Islet precursor cell (in vitro differentiated cells): ENCODE measurements at regions not wholly inside any gene's neighbourhood (a gene's known extent, or its start where the extent isn't known, plus 50 kb on each side); places are given as distances from the start of the nearest gene placed in this dataset.

ENCODE experiments used
- DNase-seq: peaks from one replicate; pipeline ENCODE4 v3.0.0-alpha.2; 2018

- no peak for DNase-seq
These were observed 187.9 kb upstream of the GNPDA2 start for GRCh38 chr4:44914223-44914622.

- DNase-seq, result no peak
These were observed 186.6 kb upstream of the GNPDA2 start for GRCh38 chr4:44912980-44913379.

DNA sequence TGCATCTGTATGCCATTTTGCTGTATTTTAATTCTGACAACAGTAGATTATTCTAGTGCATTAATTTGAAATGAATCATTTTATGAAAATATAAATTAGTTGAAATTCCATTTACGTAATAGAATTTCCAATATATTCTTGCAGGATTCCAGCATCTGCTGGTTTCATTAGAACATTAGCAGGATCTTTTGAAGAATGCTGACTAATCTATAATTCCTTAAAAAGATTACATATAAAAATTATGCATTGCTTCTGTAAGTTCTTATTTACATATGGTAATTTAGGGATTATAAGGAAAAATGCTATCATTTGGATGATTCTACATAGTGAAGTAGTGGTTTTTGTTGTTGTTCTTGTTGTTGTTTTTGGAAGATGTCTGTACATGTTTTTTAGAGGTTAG, 182.2 kb upstream of the GNPDA2 start:
- DNase-seq, result no peak

- no peak for DNase-seq
These were observed 145.9 kb upstream of the GNPDA2 start for GRCh38 chr4:44872246-44872645.

DNA sequence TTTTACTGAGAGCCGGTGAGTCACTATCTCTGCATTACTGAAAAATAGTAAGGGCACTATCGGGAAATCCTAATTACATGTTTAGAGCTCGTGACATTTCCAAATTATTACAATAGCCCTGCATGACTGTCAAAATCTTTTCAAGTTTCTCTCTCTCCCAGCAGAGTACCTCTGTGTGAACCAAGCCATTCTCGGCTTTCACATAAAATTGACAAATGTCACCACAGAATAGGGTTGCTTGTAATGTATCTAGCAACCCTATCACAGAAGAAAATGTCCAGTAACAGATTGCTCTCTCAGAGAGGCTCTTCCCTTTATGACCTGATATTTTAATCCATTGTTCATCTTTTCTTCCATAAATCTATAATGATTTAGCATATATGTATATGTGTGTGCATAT, 144.8 kb upstream of the GNPDA2 start:
- DNase-seq, result no peak

DNA sequence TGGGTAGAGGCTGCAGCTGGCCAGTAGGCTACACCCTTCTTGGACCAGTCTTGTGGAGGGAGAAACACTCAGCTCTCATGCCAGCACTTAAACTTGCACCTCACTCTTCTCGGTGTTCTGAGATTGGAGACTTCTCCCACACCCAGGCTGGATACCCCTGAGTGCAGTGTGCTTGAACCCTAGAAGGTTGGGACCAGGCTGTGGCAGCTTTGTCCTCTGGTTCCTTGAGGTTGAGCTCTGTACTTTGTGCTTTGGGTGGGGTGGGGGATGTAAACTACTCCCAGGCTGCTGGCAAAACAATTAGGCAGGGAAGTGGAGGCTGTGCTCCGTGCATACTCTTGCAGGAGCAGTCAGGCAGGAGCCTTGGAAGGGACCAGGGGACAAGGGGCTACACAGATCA, 143.6 kb upstream of the GNPDA2 start:
- DNase-seq, result no peak

- no peak for DNase-seq
These were observed 143.0 kb upstream of the GNPDA2 start for GRCh38 chr4:44869222-44869882.

DNA sequence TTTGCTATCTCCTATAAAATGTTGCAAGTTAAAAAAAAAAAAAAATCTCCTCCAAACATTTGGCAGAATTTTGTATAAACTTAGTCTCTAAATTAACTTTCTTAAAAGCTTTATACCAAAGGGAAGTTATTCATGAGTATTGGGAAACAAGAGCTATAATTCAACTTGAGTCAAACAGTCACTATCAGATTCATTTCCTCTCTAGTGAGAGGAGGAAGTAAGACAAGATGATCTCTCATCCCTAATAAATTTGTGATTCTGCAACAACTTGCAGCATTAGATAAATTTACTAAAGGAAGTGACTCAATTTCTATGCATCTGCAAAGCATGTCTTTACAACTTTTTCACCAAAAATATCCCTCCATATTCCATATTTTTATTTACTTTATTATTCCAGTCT, 135.4 kb upstream of the GNPDA2 start:
- DNase-seq, result no peak

- no peak for DNase-seq
These were observed 133.1 kb upstream of the GNPDA2 start for GRCh38 chr4:44859477-44859876.

GRCh38 chr4:44848466-44848865, 122.1 kb upstream of the GNPDA2 start:
- no peak for DNase-seq

DNA sequence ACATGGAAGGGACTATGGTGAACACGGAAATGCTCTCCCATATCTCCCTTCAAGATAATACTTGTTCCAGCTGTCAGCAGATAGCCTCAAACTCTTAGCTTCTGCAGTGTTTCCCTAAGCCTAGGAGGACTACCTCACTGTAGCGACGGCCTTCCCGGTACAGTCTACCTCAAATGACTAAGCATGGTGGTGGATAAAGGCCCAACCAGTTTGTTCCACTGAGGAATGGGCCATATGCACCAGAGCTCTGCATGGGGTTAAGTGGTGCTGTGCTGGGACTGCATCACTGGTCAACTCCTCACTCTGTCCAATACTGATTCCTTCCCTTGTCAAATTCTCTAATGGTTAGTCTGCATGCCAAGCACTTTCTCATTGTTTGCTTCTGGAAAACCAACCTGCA, 119.6 kb upstream of the GNPDA2 start:
- DNase-seq, result no peak

DNA sequence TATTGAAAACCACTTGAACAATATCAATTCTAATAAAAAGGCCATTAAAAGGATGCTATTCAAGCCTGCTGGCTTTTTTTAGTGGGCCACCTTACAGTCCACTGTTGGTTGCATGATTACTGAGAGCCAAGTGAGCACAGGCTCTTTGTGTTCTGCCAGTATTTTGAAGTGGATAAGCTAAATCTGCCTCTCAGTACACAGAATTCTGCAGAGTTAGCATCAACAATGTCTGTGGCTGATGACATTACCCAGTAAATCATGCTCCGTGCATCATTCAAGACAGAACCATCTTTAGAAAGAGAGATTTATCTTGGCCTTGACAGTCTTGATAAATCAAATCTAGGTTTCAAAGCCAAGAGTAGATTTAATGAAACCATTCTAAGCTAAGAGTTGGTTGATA, 119.0 kb upstream of the GNPDA2 start:
- no peak for DNase-seq

DNA sequence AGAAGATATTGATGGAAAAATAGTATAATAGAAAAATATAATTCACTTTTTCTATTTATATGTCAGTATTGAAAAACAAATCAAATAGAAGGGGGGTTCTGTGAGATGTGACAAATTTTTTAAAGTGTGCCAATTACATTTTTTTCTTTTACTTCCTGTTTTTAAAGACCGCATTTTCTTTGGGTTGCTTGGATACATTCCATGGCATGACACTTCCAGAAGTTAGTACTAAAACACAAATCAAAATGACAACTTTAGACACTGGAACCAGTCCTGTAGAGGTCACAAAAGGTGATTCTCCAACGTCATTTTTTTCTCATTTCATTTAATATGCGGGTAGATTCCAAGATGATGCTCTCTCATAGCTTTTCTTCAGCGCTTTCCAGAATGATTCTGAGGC, 116.2 kb upstream of the GNPDA2 start:
- no peak for DNase-seq

DNA sequence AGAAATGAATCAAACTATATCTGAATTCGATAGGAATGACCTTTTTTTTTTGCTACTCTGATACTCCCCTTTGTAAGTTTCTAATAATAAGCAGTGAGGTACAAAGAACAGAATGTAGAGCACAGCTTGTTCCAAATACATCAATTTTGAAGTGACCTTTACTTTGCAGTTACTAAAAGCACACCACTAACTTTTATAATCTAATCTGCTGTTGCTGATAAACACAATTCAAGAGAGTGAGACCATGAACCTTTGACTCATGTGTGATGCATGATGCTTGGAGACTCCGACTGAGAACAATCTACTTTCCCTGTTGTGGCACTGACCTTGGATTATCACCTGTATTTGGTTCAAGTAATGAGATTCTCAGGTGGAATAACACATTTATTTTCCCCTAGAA, 91.6 kb upstream of the GNPDA2 start:
- no peak for DNase-seq

DNA sequence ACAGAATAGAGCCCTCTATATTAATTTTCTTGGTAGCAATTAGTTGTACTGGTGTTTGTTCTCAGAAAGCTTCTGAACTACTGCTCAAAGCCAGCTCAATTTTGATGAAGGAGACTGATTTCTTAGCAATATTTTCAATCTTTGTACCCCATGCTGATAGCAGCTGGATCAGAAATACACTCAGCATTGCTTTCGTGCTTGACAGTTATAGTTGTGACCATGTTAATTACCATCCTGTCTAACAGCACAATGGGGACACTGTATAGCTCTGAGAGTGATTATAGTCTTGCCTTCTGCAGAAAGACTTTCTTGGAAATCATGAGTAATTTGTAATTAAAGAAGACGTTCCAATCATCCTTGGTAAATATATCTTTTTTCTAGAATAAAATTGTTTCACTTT, 79.7 kb upstream of the GNPDA2 start:
- DNase-seq, result no peak

DNA sequence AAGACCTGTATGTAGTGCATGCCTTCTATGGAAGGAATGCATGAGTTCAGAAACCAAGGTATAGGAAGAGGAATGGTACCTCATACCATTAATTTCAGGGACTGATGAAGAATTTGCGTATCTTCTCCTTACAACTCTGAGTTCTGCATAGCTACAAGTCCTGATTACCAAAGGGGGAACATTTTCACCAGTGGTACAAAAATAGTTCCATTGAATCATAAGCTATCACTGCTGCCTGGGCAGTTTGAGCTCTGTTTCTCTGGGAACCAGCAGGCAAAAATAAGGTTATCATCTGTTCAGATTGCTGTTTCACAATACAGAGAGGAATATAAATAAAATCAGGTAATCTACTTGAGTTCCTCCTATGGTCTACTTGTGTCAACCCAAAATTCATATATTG, 77.9 kb upstream of the GNPDA2 start:
- DNase-seq, result no peak

DNA sequence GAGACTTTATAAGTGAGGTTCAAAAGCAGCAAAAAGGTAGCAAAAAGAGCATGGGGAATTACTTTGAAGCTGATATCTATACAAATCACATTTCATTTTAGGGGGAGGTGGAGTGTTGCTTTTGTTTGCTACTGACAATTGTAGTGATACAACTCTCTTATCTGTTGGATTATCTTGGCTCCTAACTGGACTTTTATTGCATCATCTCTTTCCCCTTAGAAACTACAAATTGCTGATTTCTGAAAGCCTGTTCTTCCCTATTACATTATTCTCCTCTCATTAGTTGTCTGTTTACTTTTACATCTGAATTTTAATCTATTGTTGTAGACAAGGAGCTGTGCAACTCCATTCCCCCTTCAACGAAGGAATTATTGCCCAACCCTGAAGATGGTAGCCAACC, 75.0 kb upstream of the GNPDA2 start:
- DNase-seq, result no peak

DNA sequence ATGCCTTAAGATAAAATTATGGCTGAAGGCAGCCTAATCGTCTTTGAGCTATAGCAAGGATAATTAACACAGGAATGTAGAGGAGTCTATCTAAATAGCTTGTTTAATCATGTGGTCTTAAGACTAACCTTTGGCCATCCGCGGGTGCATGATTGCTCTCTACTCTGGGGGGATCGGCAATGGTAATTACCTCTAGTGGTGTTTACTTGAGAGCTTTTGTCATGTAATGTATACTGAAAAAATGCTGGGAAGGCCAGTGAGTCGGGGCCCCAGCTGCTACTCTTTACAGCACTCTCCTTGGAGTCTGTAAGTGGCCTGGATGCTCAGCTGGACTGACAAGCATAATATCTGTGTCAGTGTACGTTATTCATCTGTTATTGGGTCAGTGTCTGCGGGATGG, 65.5 kb upstream of the GNPDA2 start:
- no peak for DNase-seq

DNA sequence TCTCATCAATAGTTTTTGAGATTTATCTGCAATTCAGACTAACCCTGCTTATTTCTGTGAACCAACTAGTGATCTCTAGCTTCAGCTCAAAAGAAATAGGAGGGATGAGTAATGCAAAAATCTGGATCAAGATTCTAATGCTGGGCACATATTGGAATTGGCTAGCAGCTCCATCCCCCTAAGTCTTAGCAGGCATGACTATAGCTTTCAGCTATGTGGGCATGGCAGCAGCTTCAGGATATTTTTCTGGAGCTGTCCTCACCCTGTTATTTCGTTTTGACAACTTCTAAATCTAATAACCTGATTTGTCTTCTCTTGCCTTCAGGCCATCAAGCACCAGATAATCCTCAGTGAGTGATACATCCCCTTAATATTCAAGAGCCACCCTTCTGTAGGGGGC, 50.8 kb upstream of the GNPDA2 start:
- no peak for DNase-seq
